ENCODE measurements at regions not wholly inside any gene's neighbourhood (a gene's known extent, or its start where the extent isn't known, plus 50 kb on each side); places are given as distances from the start of the nearest gene placed in this dataset.

- CTCF ChIA-PET = no interaction called here
- POLR2A ChIA-PET = no interaction called here
- no peak for DNase-seq (ENCODE audit: extremely low spot score)
- TF ChIP-seq ELF4 (IDR thresholded peaks at IDR 0.05) (no peak), L3MBTL2 (conservative IDR thresholded peaks at IDR 0.05) (no peak), PKNOX1 (IDR thresholded peaks at IDR 0.05) (no peak), FOXM1 (IDR thresholded peaks at IDR 0.05; ENCODE audit: borderline replicate concordance) (no peak), FOXA1 (IDR thresholded peaks at IDR 0.05) (no peak), ARNT (IDR thresholded peaks at IDR 0.05) (no peak), ZNF384 (IDR thresholded peaks at IDR 0.05) (no peak), BHLHE40 (IDR thresholded peaks at IDR 0.05; ENCODE audit: borderline replicate concordance) (no peak), LEF1 (IDR thresholded peaks at IDR 0.05; ENCODE audit: borderline replicate concordance) (no peak), FOXK2 (IDR thresholded peaks at IDR 0.05) (no peak), CTBP1 (IDR thresholded peaks at IDR 0.05; ENCODE audit: borderline replicate concordance) (no peak)
These were observed 233.8 kb upstream of the SHH start for GRCh38 chr7:156046031-156046560.

GRCh38 chr7:156043416-156044178, 231.3 kb upstream of the SHH start:
- CTCF ChIA-PET = no interaction called here
- DNase-seq (ENCODE audit: extremely low spot score) = no peak
- TF ChIP-seq FOXK2 (IDR thresholded peaks at IDR 0.05) = no peak
- no peak for TF ChIP-seq LEF1 (IDR thresholded peaks at IDR 0.05; ENCODE audit: borderline replicate concordance)
- TF ChIP-seq ZNF384 (IDR thresholded peaks at IDR 0.05) = no peak
- no peak for TF ChIP-seq ARNT (IDR thresholded peaks at IDR 0.05)
- no peak for TF ChIP-seq L3MBTL2 (conservative IDR thresholded peaks at IDR 0.05)
- no peak for TF ChIP-seq FOXM1 (IDR thresholded peaks at IDR 0.05; ENCODE audit: borderline replicate concordance)
- no peak for TF ChIP-seq NFRKB (IDR thresholded peaks at IDR 0.05)
- no peak for TF ChIP-seq PKNOX1 (IDR thresholded peaks at IDR 0.05)
- TF ChIP-seq SUZ12 (IDR thresholded peaks at IDR 0.05) = no peak
- TF ChIP-seq TARDBP (IDR thresholded peaks at IDR 0.05) = no peak
- no peak for TF ChIP-seq BHLHE40 (IDR thresholded peaks at IDR 0.05; ENCODE audit: borderline replicate concordance)
- TF ChIP-seq ELF4 (IDR thresholded peaks at IDR 0.05) = no peak
- TF ChIP-seq CTBP1 (IDR thresholded peaks at IDR 0.05; ENCODE audit: borderline replicate concordance) = no peak
- TF ChIP-seq SP1 (IDR thresholded peaks at IDR 0.05) = no peak
- POLR2A ChIA-PET = no interaction called here

GRCh38 chr7:156041398-156041797, 229.1 kb upstream of the SHH start:
- ChIA-PET CTCF (no interaction called here), POLR2A (no interaction called here)
- TF ChIP-seq NFRKB (IDR thresholded peaks at IDR 0.05) = no peak
- DNase-seq (ENCODE audit: extremely low spot score) = no peak

GRCh38 chr7:156039971-156040677, 227.9 kb upstream of the SHH start:
- no peak for DNase-seq (ENCODE audit: extremely low spot score)
- ChIA-PET POLR2A (no interaction called here), CTCF (no interaction called here)
- TF ChIP-seq TARDBP (IDR thresholded peaks at IDR 0.05) (no peak), PKNOX1 (IDR thresholded peaks at IDR 0.05) (peak; percentile 58)

DNA sequence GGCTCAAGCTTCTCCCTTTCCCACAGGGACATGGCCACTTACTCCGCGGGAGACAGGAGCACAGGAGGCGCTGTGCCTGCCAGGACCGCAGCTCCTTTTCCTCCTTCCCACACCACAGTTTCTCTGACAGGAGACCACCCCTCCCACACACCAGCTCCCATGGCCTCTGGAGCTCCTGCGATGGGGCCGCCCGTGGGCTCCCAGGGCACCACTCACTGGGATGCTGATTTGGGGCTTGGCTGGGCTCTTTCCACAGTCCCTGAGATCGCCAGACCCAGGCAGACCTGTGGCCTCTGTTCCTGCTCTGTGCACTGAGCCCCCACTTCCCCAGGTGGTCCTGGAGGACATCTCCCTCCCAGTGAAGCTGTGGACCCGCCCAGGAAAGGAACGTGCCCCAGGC, 226.9 kb upstream of the SHH start:
- no peak for TF ChIP-seq PKNOX1 (IDR thresholded peaks at IDR 0.05)
- no peak for TF ChIP-seq NFRKB (IDR thresholded peaks at IDR 0.05)
- TF ChIP-seq BHLHE40 (IDR thresholded peaks at IDR 0.05; ENCODE audit: borderline replicate concordance) = no peak
- TF ChIP-seq FOXM1 (IDR thresholded peaks at IDR 0.05; ENCODE audit: borderline replicate concordance) = no peak
- TF ChIP-seq LEF1 (IDR thresholded peaks at IDR 0.05; ENCODE audit: borderline replicate concordance) = no peak
- no peak for TF ChIP-seq SUZ12 (IDR thresholded peaks at IDR 0.05)
- TF ChIP-seq HDGF (IDR thresholded peaks at IDR 0.05; ENCODE audit: borderline replicate concordance) = no peak
- no peak for TF ChIP-seq CTBP1 (IDR thresholded peaks at IDR 0.05; ENCODE audit: borderline replicate concordance)
- no peak for TF ChIP-seq FOXK2 (IDR thresholded peaks at IDR 0.05)
- TF ChIP-seq FOXA1 (IDR thresholded peaks at IDR 0.05) = no peak
- TF ChIP-seq L3MBTL2 (conservative IDR thresholded peaks at IDR 0.05) = no peak
- no peak for TF ChIP-seq ELF4 (IDR thresholded peaks at IDR 0.05)
- TF ChIP-seq SP1 (IDR thresholded peaks at IDR 0.05) = no peak
- CTCF ChIA-PET = no interaction called here
- DNase-seq (ENCODE audit: extremely low spot score) = no peak
- POLR2A ChIA-PET = no interaction called here

DNA sequence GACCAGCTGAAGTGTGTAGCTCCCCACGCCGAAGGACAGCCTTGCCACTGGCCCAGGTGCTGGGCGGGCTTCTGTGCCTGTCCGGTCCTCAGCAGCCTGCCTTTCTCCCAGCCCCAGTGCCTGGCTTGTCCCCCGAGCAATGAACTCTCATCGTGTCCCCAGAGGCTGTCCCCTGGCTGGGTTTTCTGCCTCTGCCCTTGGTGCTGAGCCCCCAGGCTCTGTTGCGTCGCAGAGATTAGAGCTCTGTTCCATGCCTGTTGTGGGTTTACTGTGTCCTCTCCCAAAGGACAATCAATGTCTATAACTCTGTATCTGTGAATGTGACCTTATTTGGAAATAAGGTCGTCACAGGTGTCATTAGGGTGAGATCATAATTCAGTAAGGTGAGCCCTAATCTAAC, 226.1 kb upstream of the SHH start:
- TF ChIP-seq SUZ12 (IDR thresholded peaks at IDR 0.05) = no peak
- no peak for TF ChIP-seq L3MBTL2 (conservative IDR thresholded peaks at IDR 0.05)
- TF ChIP-seq LEF1 (IDR thresholded peaks at IDR 0.05; ENCODE audit: borderline replicate concordance) = no peak
- no peak for TF ChIP-seq TARDBP (IDR thresholded peaks at IDR 0.05)
- no peak for TF ChIP-seq SP1 (IDR thresholded peaks at IDR 0.05)
- TF ChIP-seq FOXK2 (IDR thresholded peaks at IDR 0.05) = no peak
- TF ChIP-seq ELF4 (IDR thresholded peaks at IDR 0.05) = no peak
- no peak for TF ChIP-seq ARNT (IDR thresholded peaks at IDR 0.05)
- no peak for TF ChIP-seq HDGF (IDR thresholded peaks at IDR 0.05; ENCODE audit: borderline replicate concordance)
- no peak for TF ChIP-seq CTBP1 (IDR thresholded peaks at IDR 0.05; ENCODE audit: borderline replicate concordance)
- TF ChIP-seq FOXM1 (IDR thresholded peaks at IDR 0.05; ENCODE audit: borderline replicate concordance) = no peak
- TF ChIP-seq PKNOX1 (IDR thresholded peaks at IDR 0.05) = no peak
- TF ChIP-seq NFRKB (IDR thresholded peaks at IDR 0.05) = no peak
- no peak for TF ChIP-seq BHLHE40 (IDR thresholded peaks at IDR 0.05; ENCODE audit: borderline replicate concordance)
- CTCF ChIA-PET = no interaction called here
- no peak for DNase-seq (ENCODE audit: extremely low spot score)
- POLR2A ChIA-PET = no interaction called here
